CD14-positive monocyte (primary cell): ENCODE measurements at regions not wholly inside any gene's neighbourhood (a gene's known extent, or its start where the extent isn't known, plus 50 kb on each side); places are given as distances from the start of the nearest gene placed in this dataset.

Source experiments
- DNase-seq, 3 donors: peaks; one replicate each; pipeline ENCODE4 v3.0.0-alpha.2; 2011 to 2022
- H2AFZ ChIP-seq: 2 replicates; pipeline ENCODE4 v1.6.0; 2012; ENCODE audit warnings: mild to moderate bottlenecking, low read depth, low read length, inconsistent platforms; ENCODE audit not compliant: insufficient read depth, poor library complexity, severe bottlenecking
- H3K27ac ChIP-seq, 2 donors: 1 replicate in 1 of 2; 2 replicates in 1 of 2; pipeline ENCODE4 v1.5.1; 2012 to 2013; ENCODE audit warnings: low read length in 2 of 2, control low read depth in 1 of 2, inconsistent platforms in 1 of 2, low read depth in 1 of 2, mild to moderate bottlenecking in 1 of 2
- H3K27me3 ChIP-seq, 2 donors: one replicate each; pipeline versions ENCODE4 v1.6.0 to v1.6.1; 2011 to 2013; ENCODE audit warnings: low read length in 2 of 2; ENCODE audit not compliant: control insufficient read depth in 2 of 2, insufficient read depth in 2 of 2
- H3K36me3 ChIP-seq, 2 donors: replicated peaks in 1 of 2; 1 replicate in 1 of 2; 2 replicates in 1 of 2; pipeline versions ENCODE4 v1.5.1 to v1.6.1; 2012 to 2013; ENCODE audit warnings: low read length in 2 of 2, control low read depth in 1 of 2, inconsistent platforms in 1 of 2, mild to moderate bottlenecking in 1 of 2; ENCODE audit not compliant: insufficient read depth in 2 of 2, control insufficient read depth in 1 of 2
- H3K4me1 ChIP-seq, 2 donors: 1 replicate in 1 of 2; 2 replicates in 1 of 2; pipeline versions ENCODE4 v1.5.1 to v1.6.1; 2012 to 2013; ENCODE audit warnings: low read length in 2 of 2, control low read depth in 1 of 2, inconsistent platforms in 1 of 2, mild to moderate bottlenecking in 1 of 2, moderate library complexity in 1 of 2; ENCODE audit not compliant: insufficient read depth in 2 of 2, control insufficient read depth in 1 of 2
- H3K4me2 ChIP-seq: replicated peaks from 2 replicates; pipeline ENCODE3; 2012; ENCODE audit warnings: low read length, moderate library complexity, mild to moderate bottlenecking; ENCODE audit not compliant: poor library complexity, severe bottlenecking; ENCODE audit errors: extremely low read depth
- H3K4me3 ChIP-seq, 3 experiments: fragments of 200-600 bp in 1 of 3; sonication (generic) in 1 of 3; replicated peaks in 1 of 3; 1 replicate in 2 of 3; 2 replicates in 1 of 3; pipeline ENCODE4 v1.5.1; 2011 to 2013; ENCODE audit warnings: low read length in 3 of 3, mild to moderate bottlenecking in 3 of 3, control low read depth in 2 of 3, low read depth in 2 of 3, inconsistent platforms in 1 of 3, moderate library complexity in 1 of 3
- H3K79me2 ChIP-seq: 2 replicates; pipeline ENCODE4 v1.6.0; 2012; ENCODE audit warnings: mild to moderate bottlenecking, control low read depth, inconsistent platforms, low read length, moderate library complexity; ENCODE audit not compliant: insufficient read depth
- H3K9ac ChIP-seq: 2 replicates; pipeline ENCODE4 v1.6.0; 2017; ENCODE audit warnings: low read length, mild to moderate bottlenecking; ENCODE audit not compliant: insufficient read depth, poor library complexity, severe bottlenecking
- H3K9me3 ChIP-seq, 2 donors: replicated peaks in 1 of 2; 1 replicate in 1 of 2; 2 replicates in 1 of 2; pipeline versions ENCODE4 v1.5.1 to v1.6.1; 2012 to 2013; ENCODE audit warnings: low read length in 2 of 2, control low read depth in 1 of 2; ENCODE audit not compliant: control insufficient read depth in 1 of 2, insufficient read depth in 1 of 2
- H4K20me1 ChIP-seq: 2 replicates; pipeline ENCODE4 v1.6.0; 2012; ENCODE audit warnings: mild to moderate bottlenecking, low read length, control low read depth, moderate library complexity; ENCODE audit not compliant: insufficient read depth
- H3K27ac Mint-ChIP-seq, 7 donors: one replicate each; pipeline ENCODE4 v1.8.0; 2020; ENCODE audit warnings: mild to moderate bottlenecking in 7 of 7, mixed read lengths in 7 of 7, moderate library complexity in 6 of 7, inconsistent platforms in 2 of 7
- H3K27me3 Mint-ChIP-seq, 3 donors: one replicate each; pipeline ENCODE4 v1.8.0; 2021 to 2022; ENCODE audit warnings: low read depth in 3 of 3, mild to moderate bottlenecking in 3 of 3, mixed read lengths in 3 of 3, moderate library complexity in 3 of 3, inconsistent platforms in 1 of 3
- H3K36me3 Mint-ChIP-seq, 2 donors: one replicate each; pipeline ENCODE4 v1.8.0; 2020; ENCODE audit warnings: mixed read lengths in 2 of 2, inconsistent platforms in 1 of 2, mild to moderate bottlenecking in 1 of 2
- H3K4me1 Mint-ChIP-seq: one replicate; pipeline ENCODE4 v1.8.0; 2020; ENCODE audit warnings: mild to moderate bottlenecking, mixed read lengths
- H3K4me3 Mint-ChIP-seq, 2 donors: one replicate each; pipeline ENCODE4 v1.8.0; 2020; ENCODE audit warnings: mild to moderate bottlenecking in 2 of 2, mixed read lengths in 2 of 2, moderate library complexity in 1 of 2
- H3K9me3 Mint-ChIP-seq, 7 donors: one replicate each; pipeline ENCODE4 v1.8.0; 2020 to 2022; ENCODE audit warnings: mixed read lengths in 7 of 7, mild to moderate bottlenecking in 6 of 7, moderate library complexity in 6 of 7, inconsistent platforms in 2 of 7
- WGBS: methylation state at CpG from one replicate; pipeline ENCODE4 v1.1.5; 2013; ENCODE audit warnings: missing lambda C conversion rate; ENCODE audit not compliant: insufficient coverage; 5-methylcytosine and 5-hydroxymethylcytosine counted together
- intact Hi-C, 2 donors: fragments of 100-400 bp; cut with micrococcal nuclease; formaldehyde crosslinking; loops; one replicate each; pipeline versions ENCODE4 v1.15.0 to v1.15.1; 2023
- TF ChIP-seq, protein P1 (sequence below): fragments of 200-600 bp; IDR thresholded peaks from one replicate; pipeline ENCODE4 v1.8.0; 2022; ENCODE audit warnings: antibody characterized with exemption, mild to moderate bottlenecking

DNA sequence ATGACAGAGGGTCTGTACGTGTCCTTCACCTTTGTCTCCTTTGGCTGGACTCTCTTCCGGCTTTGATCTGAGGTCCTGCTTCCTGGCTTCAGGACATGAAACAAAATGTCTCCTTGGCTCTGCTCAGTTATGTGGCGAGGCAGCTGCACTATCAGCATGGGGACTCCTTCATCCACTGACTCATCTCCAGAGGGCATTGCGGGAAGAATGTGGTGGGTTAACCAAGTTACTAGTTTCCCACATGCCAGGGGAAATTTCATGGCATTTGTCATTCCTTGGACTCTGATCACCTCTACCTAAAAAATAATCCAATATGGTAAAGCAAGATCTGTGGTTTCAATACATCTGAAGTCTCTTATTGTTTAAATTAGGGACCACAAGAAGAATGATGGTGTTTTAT is 259.7 kb downstream of the MED10 start:
- Mint-ChIP-seq H3K4me1 (no peaks in the 10 kb centered on the region), H3K9me3 (peaks cover under 1 to 15% (median 7%) of the 10 kb centered on the region in 7 donors), H3K36me3 (no peaks in the 10 kb centered on the region), H3K4me3 (no peak overlapping the region), H3K27ac (no peak overlapping the region), H3K27me3 (peaks cover 0 to 2% (median 0%) of the 10 kb centered on the region in 3 donors)
- DNase-seq, result no peak
- intact Hi-C loops, result no loop called here
- H3K36me3 ChIP-seq, result no peaks in the 10 kb centered on the region
- no peak overlapping the region for H3K4me3 ChIP-seq
- H3K9me3 ChIP-seq, result peaks cover 4 to 7% of the 10 kb centered on the region in 2 donors
- no peaks in the 10 kb centered on the region for H3K79me2 ChIP-seq
- TF ChIP-seq, protein P1, sequence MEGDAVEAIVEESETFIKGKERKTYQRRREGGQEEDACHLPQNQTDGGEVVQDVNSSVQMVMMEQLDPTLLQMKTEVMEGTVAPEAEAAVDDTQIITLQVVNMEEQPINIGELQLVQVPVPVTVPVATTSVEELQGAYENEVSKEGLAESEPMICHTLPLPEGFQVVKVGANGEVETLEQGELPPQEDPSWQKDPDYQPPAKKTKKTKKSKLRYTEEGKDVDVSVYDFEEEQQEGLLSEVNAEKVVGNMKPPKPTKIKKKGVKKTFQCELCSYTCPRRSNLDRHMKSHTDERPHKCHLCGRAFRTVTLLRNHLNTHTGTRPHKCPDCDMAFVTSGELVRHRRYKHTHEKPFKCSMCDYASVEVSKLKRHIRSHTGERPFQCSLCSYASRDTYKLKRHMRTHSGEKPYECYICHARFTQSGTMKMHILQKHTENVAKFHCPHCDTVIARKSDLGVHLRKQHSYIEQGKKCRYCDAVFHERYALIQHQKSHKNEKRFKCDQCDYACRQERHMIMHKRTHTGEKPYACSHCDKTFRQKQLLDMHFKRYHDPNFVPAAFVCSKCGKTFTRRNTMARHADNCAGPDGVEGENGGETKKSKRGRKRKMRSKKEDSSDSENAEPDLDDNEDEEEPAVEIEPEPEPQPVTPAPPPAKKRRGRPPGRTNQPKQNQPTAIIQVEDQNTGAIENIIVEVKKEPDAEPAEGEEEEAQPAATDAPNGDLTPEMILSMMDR, result no peak
- H3K27me3 ChIP-seq, result no peaks in the 10 kb centered on the region
- no peaks in the 10 kb centered on the region for H4K20me1 ChIP-seq
- no peaks in the 10 kb centered on the region for H3K4me1 ChIP-seq
- H3K4me2 ChIP-seq, result no peak overlapping the region
- H3K27ac ChIP-seq, result no peak overlapping the region
- no peak overlapping the region for H2AFZ ChIP-seq
- H3K9ac ChIP-seq, result no peak overlapping the region
- 85% methylated on average over 2 of the region's 4 CpGs for WGBS

DNA sequence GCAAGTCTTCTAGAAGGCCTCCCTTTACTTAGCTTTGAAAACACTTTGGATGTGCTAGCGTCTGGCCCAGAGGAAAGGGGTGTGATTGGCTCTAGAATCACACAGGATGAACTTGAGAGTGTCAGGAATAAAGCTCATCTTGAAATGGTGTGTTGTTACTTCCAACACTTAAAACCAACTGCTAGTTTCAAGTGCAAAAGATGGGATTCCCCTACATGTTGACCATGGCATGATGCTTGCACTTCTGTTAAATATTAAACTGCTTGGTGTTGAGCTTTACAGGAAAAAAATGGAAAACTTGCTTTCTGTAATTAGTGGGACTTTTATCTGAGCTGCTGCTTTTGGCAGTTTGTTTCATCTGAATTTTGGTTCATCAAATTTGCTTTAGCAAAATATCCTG is 261.1 kb downstream of the MED10 start:
- no peak overlapping the region for H3K27ac Mint-ChIP-seq
- no peaks in the 10 kb centered on the region for H3K4me1 Mint-ChIP-seq
- Histone ChIP-seq H3K27me3 (no peaks in the 10 kb centered on the region), H3K4me2 (no peak overlapping the region), H3K79me2 (no peaks in the 10 kb centered on the region), H3K36me3 (no peaks in the 10 kb centered on the region), H3K27ac (no peak overlapping the region), H3K4me3 (no peak overlapping the region), H3K9me3 (no peaks in the 10 kb centered on the region), H2AFZ (no peak overlapping the region), H3K9ac (no peak overlapping the region), H3K4me1 (no peaks in the 10 kb centered on the region), H4K20me1 (no peaks in the 10 kb centered on the region)
- WGBS, result no CpG with 5 or more reads among the region's 1 CpG
- peaks cover 0 to 2% (median 0%) of the 10 kb centered on the region in 3 donors for H3K27me3 Mint-ChIP-seq
- H3K4me3 Mint-ChIP-seq, result no peak overlapping the region
- peaks cover 0 to 9% (median 2%) of the 10 kb centered on the region in 7 donors for H3K9me3 Mint-ChIP-seq
- DNase-seq, result no peak
- TF ChIP-seq, protein P1, result no peak
- intact Hi-C loops, result no loop called here
- H3K36me3 Mint-ChIP-seq, result no peaks in the 10 kb centered on the region
